ENCODE measurements at regions not wholly inside any gene's neighbourhood (a gene's known extent, or its start where the extent isn't known, plus 50 kb on each side); places are given as distances from the start of the nearest gene placed in this dataset.
"Not testable (repeated sequence)": the region's sequence is repeated elsewhere in the genome, so short reads cannot be mapped to it uniquely, and the experiment has no call there.

DNA sequence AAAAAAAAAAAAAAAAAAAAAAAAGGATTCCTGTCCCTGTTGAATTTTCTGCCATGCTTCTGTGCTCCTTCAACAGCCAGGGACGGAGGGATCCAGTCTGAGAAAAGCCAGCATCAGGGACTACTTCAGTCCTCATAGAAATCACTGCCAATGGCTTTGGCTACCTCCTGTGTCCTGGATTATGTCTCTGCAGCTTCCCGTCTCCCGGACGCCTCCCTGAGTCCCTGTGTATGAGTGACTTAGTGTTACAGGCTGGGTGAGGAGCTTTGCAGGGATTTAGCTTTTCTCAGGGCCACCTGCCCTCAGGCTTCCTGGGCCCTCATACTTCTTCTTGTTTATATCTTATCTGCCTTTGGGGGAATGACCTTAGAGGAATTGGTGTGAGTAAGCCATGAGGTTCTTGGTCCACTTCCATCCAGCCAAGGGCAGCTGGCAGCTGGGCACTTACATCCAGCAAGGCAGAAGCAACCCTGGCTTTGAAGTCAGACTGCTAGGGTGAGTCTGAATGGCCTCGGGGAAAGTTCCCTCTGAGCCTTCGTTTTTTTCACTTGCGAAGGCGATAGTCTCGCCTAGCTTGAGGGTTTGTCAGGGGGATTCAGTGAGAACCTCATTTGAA is 83.6 kb upstream of the CRYM start:
- not testable (repeated sequence) for DNase-seq

DNA sequence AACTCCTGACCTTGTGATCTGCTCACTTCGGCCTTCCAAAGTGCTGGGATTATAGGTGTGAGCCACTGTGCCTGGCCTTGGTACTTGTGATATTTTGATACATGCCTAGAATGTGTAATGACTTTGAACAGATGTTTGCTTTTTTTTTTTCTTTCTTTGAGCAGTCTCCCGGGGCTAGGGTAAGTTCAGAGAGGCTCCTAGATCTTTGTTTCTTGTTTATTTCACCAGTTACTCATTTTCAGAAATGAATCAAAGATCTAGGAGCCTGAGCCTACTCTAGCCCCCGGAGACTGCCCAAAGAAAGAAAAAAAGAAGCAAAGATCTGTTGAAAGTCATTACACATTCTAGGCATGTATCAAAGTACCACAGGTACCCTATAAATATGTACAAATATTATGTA is 83.0 kb upstream of the CRYM start:
- not testable (repeated sequence) for DNase-seq

DNA sequence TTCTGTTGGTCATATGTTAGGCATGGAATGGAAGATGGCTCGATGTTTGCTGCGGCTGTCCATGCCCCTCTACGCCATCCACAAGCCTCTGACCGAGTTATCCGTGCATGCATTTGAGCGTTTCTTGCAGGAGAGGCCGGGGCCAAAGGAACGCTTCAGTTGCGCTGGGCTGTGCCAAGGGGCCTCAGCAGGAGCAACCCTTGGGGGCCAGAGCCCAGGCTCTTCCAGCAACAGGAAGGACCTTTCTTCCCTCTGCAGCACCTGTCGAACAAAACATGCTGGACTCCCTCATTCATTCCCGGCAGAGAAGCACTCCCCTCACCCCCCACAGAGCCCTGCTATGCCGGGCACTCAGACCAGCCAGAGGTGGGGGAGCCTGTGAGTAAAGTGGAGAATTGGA is 81.4 kb upstream of the CRYM start:
- not testable (repeated sequence) for DNase-seq

DNA sequence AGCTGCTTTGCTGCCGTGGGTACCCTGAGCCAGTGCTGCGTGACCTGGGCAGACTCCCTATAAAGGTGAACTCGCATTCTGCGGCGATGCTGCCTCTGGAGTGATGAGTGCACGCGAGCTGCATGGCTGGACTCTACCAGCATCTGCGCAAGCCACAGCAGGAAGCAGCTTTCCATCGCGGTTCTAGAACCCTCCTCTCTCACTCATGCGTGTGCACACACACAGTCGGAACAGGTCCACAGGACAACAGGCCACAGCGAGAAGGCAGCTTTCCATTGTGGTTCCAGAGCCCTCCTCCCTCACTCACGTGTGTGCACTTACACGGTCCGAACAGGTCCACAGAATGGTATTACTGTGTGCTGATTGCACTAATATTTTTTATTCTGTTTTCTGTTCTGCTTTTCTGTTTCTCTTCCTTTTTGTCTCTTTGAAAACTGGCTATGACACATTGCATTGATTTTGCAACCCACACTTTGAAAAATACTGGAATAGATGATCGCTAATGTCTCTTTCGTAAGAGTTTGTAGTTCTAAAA is 80.2 kb upstream of the CRYM start:
- not testable (repeated sequence) for DNase-seq

DNA sequence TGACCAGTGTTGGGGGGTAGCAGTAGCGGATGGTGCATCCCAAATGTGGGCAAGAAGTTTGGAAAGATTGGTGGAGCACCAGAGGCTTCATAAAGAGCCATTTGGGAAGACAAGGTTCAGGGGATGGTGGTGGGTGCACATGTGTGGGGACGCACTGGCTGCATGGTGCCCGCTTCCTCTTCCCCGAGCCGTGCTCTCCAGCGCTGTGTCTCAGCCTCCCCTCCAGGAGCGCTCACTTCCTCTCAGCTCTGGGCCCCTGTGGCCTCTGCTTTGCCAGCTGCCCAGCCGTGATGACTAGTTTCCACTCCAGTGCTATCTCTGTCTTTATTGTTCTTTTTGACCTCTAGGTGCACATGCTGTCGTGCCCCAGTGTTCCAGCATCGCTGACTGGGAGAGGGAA is 78.2 kb upstream of the CRYM start:
- DNase-seq, result not testable (repeated sequence)

DNA sequence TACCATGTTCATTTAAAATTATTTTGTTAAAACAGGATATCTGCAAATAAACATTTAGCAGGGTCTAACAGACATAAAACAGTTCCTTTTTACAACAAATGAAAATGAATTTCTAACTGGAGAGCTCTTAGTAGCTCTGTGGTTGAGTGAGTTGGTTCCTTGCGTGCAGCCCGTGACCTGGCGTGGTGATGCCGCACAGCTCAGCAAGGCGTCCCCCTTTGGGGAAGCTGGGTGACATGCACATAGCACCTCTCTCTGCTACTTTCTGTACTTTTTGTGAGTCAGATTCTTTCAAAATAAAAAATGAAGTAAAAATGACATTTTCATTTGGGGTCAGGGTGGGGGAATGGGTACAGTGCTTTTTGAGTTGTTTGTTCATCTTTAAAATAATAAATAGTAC is 73.3 kb upstream of the CRYM start:
- not testable (repeated sequence) for DNase-seq

DNA sequence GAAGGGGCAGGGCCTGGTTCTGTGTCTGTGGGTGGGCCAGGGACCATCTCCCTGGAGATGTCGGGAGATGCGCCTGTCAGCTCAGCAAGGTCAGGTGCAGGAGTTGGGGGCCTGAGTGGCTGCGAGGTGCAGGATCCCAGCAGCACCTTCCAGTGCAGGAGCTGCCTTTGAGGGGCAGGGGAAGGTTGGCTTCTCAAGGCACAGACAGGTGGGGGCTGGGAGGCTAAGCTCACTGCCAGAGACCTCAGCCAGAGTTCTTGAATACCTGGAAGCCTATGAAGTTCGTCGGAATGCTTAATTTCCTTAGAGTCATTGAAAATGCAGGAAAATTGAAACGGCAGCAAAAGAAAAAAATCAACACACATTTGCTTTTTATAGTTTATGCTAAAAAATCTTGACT is 72.8 kb upstream of the CRYM start:
- DNase-seq, result not testable (repeated sequence)

DNA sequence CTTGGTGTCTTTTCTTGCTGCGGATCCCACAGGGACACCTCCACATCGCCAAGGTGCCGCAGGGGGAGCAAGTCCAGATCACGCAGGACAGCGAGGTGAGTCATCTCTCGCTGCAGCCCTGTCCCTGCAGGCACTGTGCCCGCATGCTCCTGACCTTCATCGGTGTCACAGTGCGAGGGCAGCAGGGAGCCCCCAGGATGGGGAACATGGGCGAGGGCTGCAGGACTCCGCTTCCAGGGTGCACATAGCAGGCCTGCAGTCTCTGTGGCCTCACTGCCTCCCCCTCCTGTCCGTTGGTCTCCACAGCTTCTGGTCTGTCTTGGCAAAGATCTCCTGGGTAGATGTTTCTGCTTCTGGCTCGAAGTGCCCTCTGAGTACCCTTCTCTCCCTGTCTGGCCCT is 71.2 kb upstream of the CRYM start:
- DNase-seq, result not testable (repeated sequence)

DNA sequence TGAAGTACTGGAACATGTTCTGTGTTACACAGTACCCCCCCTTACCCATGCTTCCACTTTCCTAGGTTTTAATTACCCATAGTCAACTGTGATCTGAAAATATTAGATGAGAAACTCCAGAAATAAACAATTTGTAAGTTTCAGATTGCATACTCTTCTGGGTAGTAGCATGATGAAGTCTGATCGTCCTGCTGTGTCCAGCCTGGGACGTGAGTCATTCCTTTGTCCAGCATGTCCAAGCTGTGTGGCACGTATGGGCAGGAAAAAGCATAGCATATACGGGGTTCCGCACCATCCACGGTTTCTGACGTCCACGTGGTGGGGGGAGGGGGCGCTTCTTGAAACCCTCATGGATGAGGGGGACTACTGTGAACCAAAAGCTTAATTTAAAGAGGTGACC is 70.7 kb upstream of the CRYM start:
- DNase-seq, result not testable (repeated sequence)

DNA sequence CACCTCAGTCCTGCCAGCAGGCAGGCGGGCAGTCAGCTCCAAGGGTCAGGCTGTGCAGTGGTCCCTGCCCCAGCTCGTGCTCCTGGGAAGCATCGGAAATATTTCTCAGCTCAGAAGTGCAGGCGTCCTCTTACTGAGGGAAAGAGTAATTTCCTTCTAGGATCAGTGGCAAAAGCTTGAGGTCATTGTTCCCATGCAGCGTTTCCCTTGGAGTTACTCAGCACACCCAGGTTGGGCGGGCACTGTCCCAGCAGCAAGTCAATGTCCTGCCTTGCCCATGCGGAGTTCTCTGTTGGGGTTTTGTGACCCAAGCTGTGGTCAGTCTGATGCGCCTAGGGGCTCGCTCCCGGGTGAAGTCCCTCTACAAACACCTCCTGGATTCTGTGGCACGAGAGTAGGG is 69.4 kb upstream of the CRYM start:
- DNase-seq, result not testable (repeated sequence)

DNA sequence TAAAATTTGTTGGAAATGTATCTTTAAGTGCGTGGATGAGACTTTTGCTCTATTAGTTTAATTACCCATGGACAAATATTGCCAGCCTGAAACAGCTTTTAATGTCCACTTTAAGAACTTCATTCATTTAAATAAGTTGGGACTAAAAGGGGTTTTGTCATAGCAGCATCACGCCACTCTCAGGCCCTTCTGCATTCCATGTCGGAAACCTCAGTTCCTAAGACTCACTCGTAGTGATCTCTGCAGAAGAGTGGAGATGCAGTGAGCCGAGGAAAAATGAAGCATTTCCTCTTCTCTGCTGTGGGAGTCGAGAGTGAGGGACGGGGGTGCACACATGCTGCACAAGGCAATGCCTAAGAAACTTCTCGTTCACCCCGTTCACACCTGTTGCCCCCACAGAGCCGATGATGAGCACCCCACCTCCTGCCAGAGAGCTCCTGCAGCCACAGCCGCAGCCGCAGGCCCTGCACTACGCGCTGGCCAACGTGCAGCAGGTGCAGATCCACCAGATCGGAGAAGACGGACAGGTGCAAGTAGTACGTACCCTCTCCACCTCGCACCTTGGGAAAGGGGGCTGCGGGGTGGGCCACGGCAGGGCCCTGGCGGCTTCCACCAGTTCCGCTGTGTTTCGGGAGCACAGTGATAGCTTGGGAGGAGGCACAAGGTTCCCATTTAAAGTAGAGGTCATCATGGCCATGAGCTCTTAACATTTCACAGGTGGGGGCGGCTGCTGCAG is 68.8 kb upstream of the CRYM start:
- not testable (repeated sequence) for DNase-seq

DNA sequence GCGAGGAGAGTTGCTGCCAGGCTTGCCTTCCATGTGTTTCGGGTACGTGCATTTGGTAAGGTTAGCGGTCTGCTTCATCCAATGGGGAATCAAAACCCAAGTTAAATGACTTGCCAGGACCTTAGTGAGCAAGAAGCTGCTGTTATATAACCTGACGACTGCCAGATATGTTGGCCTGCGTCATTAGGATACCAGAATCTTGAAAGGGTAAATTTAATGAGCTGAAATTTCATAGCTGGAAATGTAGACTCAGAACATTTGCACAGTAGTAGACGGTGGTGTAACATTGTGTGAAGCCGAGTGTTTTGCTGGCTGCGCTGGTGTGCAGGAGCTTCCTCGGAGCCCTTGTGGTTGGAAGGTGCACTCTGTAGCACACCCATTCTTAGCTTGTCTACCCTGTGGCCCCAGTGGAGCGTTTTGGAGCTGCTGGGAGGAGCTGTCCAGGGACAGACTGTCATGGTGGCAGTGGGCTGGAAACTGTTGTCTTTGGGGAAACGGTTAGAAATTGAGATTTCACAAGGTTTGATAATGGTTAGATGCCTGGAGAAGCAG is 66.3 kb upstream of the CRYM start:
- not testable (repeated sequence) for DNase-seq

DNA sequence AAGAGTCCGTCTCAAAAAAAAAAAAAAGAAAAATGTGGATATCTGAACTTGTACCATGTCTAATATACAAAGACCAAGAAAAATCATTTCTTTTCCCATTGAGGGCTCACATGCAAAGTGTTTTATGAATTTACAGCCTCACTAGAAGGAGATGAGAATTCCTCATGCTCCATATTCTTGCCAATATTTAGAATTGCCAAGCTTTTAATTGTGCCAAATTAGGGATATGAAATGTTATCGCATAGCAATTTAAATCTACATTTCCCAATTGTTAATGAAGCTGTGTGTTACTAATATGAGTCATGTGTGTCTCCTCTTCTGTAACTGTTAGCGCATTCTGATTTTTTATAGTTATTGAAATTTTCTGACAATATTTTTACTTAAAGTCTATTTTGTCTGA is 63.0 kb upstream of the CRYM start:
- no peak for DNase-seq

DNA sequence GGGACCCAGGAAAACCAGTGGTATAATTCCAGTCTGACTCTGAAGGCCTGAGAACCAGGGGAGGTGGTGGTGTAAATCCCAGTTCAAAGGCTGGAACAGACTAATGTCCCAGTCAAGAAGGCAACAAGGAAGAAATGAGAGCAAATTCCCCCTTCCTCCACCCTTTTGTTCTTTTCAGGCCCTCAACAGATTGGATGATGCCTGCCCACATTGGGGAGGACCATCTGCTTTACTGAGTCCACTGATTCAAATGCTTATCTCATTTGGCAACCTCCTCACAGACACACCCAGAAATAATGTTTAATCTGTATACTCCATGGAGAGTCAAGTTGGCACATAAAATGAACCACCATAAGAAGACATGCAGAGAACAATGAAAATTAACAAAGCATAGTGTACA is 61.9 kb upstream of the CRYM start:
- no peak for DNase-seq

DNA sequence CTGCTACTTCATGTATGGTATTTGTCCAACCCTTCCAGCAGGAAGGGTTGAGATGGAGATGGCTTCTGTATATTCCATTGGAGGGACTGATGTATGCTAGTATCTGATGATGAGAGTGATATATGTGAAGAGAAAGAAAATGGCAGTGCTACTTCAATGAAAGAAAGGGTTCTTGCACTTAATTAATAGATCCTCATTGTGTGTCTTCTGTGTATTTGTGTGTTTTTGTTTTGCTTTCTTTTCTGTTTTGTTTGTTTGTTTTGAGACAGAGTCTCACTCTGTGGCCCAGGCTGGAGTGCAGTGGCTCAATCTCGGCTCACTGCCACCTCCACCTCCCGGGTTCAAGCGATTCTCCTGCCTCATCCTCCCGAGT is 61.2 kb upstream of the CRYM start:
- DNase-seq, result no peak

DNA sequence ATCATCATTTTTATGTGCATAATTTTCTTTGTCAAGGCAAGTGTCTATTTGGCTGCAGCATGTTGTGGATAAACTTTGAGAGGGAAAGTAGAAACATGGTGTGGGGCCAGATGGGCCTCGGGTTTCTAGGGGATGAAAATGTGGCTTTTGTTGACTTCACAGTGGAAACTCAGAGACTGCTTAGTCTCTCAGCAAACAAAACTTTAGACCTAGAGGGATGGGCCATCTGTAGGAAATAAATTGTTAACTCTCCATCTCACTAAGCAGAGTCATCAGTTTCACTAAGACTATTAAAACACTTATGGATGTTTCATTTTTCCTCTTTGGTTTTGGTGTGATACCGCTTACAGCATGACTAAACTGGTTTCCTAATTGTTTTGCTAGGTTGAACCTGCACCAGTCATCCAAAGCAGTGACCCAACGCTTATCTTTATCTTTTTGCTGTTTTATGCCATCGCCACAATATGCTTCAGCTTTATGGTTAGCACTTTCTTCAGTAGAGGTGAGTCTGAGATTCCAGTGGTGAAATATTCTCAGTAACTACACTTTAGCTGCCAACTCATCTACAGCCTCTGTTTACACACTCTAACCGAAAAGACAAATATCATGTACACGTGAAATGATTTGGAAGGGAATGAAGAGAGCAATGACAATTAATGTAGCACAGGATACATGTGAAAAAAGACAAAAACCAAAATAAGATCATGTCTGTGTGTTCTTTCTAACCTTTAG is 60.6 kb upstream of the CRYM start:
- DNase-seq, result peak in 1 of 5 experiments; percentile 50

DNA sequence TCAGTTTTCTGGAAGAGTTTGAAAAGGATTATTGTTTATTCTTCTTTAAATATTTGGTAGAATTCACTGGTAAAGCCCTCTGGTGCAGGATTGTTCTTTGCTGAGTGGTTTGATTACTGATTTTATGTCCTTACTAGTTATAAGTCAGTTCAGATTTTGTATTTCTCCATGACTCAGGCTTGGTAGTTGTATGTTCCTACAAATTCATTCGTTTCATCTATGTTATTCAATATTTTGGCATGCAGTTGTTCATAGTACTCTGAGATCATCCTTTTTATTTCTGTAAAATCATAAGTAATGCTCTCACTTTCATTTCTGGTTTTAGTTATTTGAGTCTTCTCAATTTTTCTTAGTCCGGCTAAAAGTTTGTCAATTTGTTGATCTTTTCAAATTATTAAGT is 58.1 kb upstream of the CRYM start:
- DNase-seq, result no peak

DNA sequence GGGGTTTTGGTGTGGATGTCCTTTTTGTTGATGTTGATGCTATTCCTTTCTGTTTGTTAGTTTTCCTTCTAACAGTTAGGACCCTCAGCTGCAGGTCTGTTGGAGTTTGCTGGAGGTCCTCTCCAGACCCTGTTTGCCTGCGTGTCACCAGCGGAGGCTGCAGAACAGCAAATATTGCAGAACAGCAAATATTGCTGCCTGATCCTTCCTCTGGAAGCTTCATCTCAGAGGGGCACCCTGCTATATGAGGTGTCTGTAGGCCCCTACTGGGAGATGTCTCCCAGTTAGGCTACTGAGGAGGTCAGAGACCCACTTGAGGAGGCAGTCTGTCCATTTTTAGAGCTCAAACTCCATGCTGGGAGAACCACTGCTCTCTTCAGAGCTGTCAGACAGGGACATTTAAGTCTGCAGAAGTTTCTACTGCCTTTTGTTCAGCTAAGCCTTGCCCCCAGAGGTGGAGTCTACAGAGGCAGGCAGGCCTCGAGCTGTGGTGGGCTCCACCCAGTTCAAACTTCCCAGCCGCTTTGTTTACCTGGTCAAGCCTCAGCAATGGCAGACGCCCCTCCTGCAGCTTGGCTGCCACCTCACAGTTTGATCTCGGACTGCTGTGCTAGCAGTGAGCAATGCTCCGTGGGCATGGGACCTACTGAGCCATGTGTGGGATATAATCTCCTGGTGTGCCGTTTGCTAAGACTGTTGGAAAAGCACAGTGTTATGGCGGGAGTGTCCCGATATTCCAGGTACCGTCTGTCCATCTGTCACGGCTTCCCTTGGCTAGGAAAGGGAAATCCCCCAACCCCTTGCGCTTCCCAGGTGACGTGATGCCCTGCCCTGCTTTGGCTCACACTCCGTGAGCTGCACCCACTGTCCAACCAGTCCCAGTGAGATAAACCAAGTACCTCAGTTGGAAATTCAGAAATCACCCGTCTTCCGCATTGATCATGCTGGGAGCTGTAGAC is 56.4 kb upstream of the CRYM start:
- DNase-seq, result not testable (repeated sequence)

DNA sequence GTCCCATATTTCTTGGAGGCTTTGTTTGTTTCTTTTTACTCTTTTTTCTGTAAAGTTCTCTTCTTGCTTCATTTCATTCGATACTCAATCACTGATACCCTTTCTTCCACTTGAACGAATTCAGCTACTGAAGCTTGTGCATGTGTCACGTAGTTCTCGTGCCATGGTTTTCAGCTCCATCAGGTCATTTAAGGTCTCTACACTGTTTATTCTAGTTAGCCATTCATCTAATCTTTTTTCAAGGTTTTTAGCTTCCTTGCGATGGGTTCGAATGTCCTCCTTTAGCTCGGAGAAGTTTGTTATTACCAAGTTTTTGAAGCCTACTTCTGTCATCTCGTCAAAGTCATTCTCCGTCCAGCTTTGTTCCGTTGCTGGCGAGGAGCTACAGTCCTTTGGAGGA is 55.6 kb upstream of the CRYM start:
- DNase-seq, result not testable (repeated sequence)

All from T-helper 2 cell (primary cell).